ENCODE measurements at regions not wholly inside any gene's neighbourhood (a gene's known extent, or its start where the extent isn't known, plus 50 kb on each side); places are given as distances from the start of the nearest gene placed in this dataset.

GRCh38 chr6:73985891-73986290, 289.9 kb downstream of the CD109 start:
- no peak for DNase-seq
- no peak overlapping the region for H3K4me3 ChIP-seq
- H3K9me3 ChIP-seq: peaks cover 0 to 3% (median 0%) of the 10 kb centered on the region in 4 donors
- WGBS, 5 donors: 15 to 39% (median 23%) methylated on average over 2 of the region's 2 CpGs
- no peaks in the 10 kb centered on the region for H3K36me3 ChIP-seq
- TF ChIP-seq CTCF (IDR thresholded peaks at IDR 0.05) (no peak), POLR2A (IDR thresholded peaks at IDR 0.05) (no peak), POLR2AphosphoS5 (IDR thresholded peaks at IDR 0.05) (no peak), EP300 (IDR thresholded peaks at IDR 0.05) (no peak)
- H3K27ac ChIP-seq: no peak overlapping the region
- intact Hi-C loops (cut with DNase I; ENCODE audit: low total_unique reads): no loop called here
- H3K4me1 ChIP-seq: no peaks in the 10 kb centered on the region
- no peaks in the 10 kb centered on the region for H3K27me3 ChIP-seq

- Histone ChIP-seq H3K36me3 (no peaks in the 10 kb centered on the region), H3K4me1 (no peaks in the 10 kb centered on the region), H3K9me3 (peaks cover 0 to 3% (median 0%) of the 10 kb centered on the region in 4 donors), H3K27ac (no peak overlapping the region), H3K27me3 (no peaks in the 10 kb centered on the region), H3K4me3 (no peak overlapping the region)
- TF ChIP-seq CTCF (IDR thresholded peaks at IDR 0.05) (no peak), EP300 (IDR thresholded peaks at IDR 0.05) (no peak), POLR2AphosphoS5 (IDR thresholded peaks at IDR 0.05) (no peak), POLR2A (IDR thresholded peaks at IDR 0.05) (no peak)
- no peak for DNase-seq
- intact Hi-C loops (cut with DNase I; ENCODE audit: low total_unique reads): no loop called here
- 54 to 65% (median 58%) methylated on average over 2 of the region's 2 CpGs for WGBS, 5 donors
Measured at GRCh38 chr6:73984571-73985210, 288.7 kb downstream of the CD109 start.

- no peak overlapping the region for H3K27ac ChIP-seq
- 57 to 74% (median 71%) methylated on average over 2 of the region's 2 CpGs for WGBS, 5 donors
- DNase-seq: no peak
- H3K36me3 ChIP-seq: no peaks in the 10 kb centered on the region
- no peaks in the 10 kb centered on the region for H3K4me1 ChIP-seq
- no peak for TF ChIP-seq POLR2AphosphoS5 (IDR thresholded peaks at IDR 0.05)
- TF ChIP-seq POLR2A (IDR thresholded peaks at IDR 0.05): no peak
- TF ChIP-seq EP300 (IDR thresholded peaks at IDR 0.05): no peak
- no peak for TF ChIP-seq CTCF (IDR thresholded peaks at IDR 0.05)
- H3K4me3 ChIP-seq: no peak overlapping the region
- peaks cover 0 to 3% (median 0%) of the 10 kb centered on the region in 4 donors for H3K9me3 ChIP-seq
- no peaks in the 10 kb centered on the region for H3K27me3 ChIP-seq
- intact Hi-C loops (cut with DNase I; ENCODE audit: low total_unique reads): no loop called here
Measured at GRCh38 chr6:73983367-73983766, 287.4 kb downstream of the CD109 start.

- Histone ChIP-seq H3K36me3 (no peaks in the 10 kb centered on the region), H3K4me3 (no peak overlapping the region), H3K27me3 (no peaks in the 10 kb centered on the region), H3K4me1 (no peaks in the 10 kb centered on the region), H3K27ac (no peak overlapping the region), H3K9me3 (peaks cover 0 to 4% (median 2%) of the 10 kb centered on the region in 4 donors)
- TF ChIP-seq POLR2A (IDR thresholded peaks at IDR 0.05) (no peak), POLR2AphosphoS5 (IDR thresholded peaks at IDR 0.05) (no peak), CTCF (IDR thresholded peaks at IDR 0.05) (no peak)
- no peak for DNase-seq
- intact Hi-C loops (cut with DNase I; ENCODE audit: low total_unique reads): no loop called here
Measured at GRCh38 chr6:73980096-73980495, 284.1 kb downstream of the CD109 start.

Measured in stomach (tissue), 8 donors.